Natural killer cell (primary cell): ENCODE measurements at regions not wholly inside any gene's neighbourhood (a gene's known extent, or its start where the extent isn't known, plus 50 kb on each side); places are given as distances from the start of the nearest gene placed in this dataset.

Source experiments
- ATAC-seq, 3 donors: fragments of 150-1000 bp in 2 of 3; fragments of 200-7000 bp in 1 of 3; cut with Tn5 transposase; 1 replicate in 1 of 3; 2 replicates in 2 of 3; pipeline ENCODE4 v1.10.0; 2021; ENCODE audit warnings: mild to moderate bottlenecking in 2 of 3, moderate library complexity in 2 of 3
- DNase-seq, 2 donors: peaks; one replicate each; pipeline versions ENCODE4 v3.0.0 to v3.0.0-alpha.2; 2013 to 2021; ENCODE audit warnings: mixed read lengths in 1 of 2
- H3K27ac ChIP-seq: one replicate; pipeline ENCODE4 v1.5.1; 2013; ENCODE audit warnings: mild to moderate bottlenecking, low read length
- H3K27me3 ChIP-seq: one replicate; pipeline ENCODE4 v1.6.1; 2013; ENCODE audit warnings: low read length; ENCODE audit not compliant: control insufficient read depth, insufficient read depth
- H3K36me3 ChIP-seq: one replicate; pipeline ENCODE4 v1.6.1; 2013; ENCODE audit warnings: low read length; ENCODE audit not compliant: control insufficient read depth, insufficient read depth
- H3K4me1 ChIP-seq: one replicate; pipeline ENCODE4 v1.6.1; 2013; ENCODE audit warnings: low read length; ENCODE audit not compliant: control insufficient read depth, insufficient read depth
- H3K4me3 ChIP-seq: one replicate; pipeline ENCODE4 v1.5.1; 2013; ENCODE audit warnings: low read length
- H3K9me3 ChIP-seq: one replicate; pipeline ENCODE4 v1.6.1; 2013; ENCODE audit warnings: low read length; ENCODE audit not compliant: control insufficient read depth, insufficient read depth
- H3K27ac Mint-ChIP-seq, 2 donors: one replicate each; pipeline ENCODE4 v1.8.0; 2022; ENCODE audit warnings: mild to moderate bottlenecking in 2 of 2, mixed read lengths in 2 of 2, moderate library complexity in 1 of 2
- H3K27me3 Mint-ChIP-seq, 2 donors: one replicate each; pipeline ENCODE4 v1.8.0; 2022; ENCODE audit warnings: low read depth in 2 of 2, mixed read lengths in 2 of 2
- H3K36me3 Mint-ChIP-seq: one replicate; pipeline ENCODE4 v1.8.0; 2022; ENCODE audit warnings: mixed read lengths
- H3K4me1 Mint-ChIP-seq, 2 donors: one replicate each; pipeline ENCODE4 v1.8.0; 2022; ENCODE audit warnings: mixed read lengths in 2 of 2
- H3K4me3 Mint-ChIP-seq: one replicate; pipeline ENCODE4 v1.8.0; 2022; ENCODE audit warnings: mild to moderate bottlenecking, moderate library complexity, mixed read lengths
- H3K9me3 Mint-ChIP-seq, 2 donors: one replicate each; pipeline ENCODE4 v1.8.0; 2022; ENCODE audit warnings: mixed read lengths in 2 of 2
- CTCF ChIP-seq: fragments of 200-600 bp; IDR thresholded peaks from one replicate; pipeline ENCODE4 v1.8.0; 2022; ENCODE audit warnings: antibody characterized with exemption
- WGBS: methylation state at CpG from one replicate; pipeline ENCODE4 v1.1.7; 2013; ENCODE audit warnings: missing lambda C conversion rate; ENCODE audit not compliant: insufficient coverage; 5-methylcytosine and 5-hydroxymethylcytosine counted together
- intact Hi-C: fragments of 100-400 bp; cut with micrococcal nuclease; formaldehyde crosslinking; loops from one replicate; pipeline ENCODE4 v1.14.2; 2022

DNA sequence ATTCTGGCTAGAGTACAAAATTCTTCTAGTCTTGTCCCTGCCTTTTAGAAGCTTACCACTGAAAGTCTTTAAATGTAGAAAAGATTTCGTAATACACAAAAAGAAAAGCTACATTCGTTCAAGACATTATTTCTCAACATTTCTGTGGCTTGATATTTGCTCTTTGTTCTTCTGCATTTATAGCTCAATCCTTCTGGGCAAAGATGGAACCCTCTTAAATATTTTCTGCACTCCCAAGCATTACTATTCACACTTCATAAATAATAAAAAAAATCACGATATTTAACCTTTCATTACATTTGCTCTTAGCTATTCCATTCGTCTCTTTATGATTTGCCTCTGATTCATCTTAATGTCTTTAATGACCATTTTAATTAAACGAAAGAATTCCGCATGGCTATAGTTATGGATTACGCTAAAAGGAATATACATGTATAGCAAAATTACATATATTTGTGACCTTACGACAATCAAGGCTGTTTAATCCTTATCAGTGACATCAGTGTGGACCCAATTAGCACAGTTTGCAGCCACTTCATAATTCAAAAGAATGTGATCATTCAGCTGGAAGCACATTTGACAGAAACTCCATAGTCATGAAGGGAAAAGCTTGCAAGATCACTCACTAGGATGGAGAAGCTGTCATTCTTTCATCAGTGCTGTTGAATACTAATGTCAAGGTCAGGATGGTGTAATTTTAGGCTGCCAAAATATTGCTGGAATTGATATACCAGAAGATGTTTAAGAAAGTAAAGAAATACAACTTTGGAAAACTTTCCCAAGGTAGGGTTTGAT lies 1075.0 kb upstream of the TENM3 start:
- H3K4me3 Mint-ChIP-seq = no peak overlapping the region
- peaks cover 0 to 5% of the 10 kb centered on the region in 2 donors for H3K9me3 Mint-ChIP-seq
- intact Hi-C loops = no loop called here
- no peak for ATAC-seq
- no peak for DNase-seq
- H3K4me1 ChIP-seq = no peaks in the 10 kb centered on the region
- H3K4me1 Mint-ChIP-seq = no peaks in the 10 kb centered on the region
- no peaks in the 10 kb centered on the region for H3K9me3 ChIP-seq
- H3K36me3 Mint-ChIP-seq = no peaks in the 10 kb centered on the region
- H3K36me3 ChIP-seq = no peaks in the 10 kb centered on the region
- WGBS = 88% methylated on average over 8 of the region's 8 CpGs
- no peak overlapping the region for H3K27ac Mint-ChIP-seq
- no peak overlapping the region for H3K27ac ChIP-seq
- H3K27me3 ChIP-seq = no peaks in the 10 kb centered on the region
- H3K27me3 Mint-ChIP-seq = no peaks in the 10 kb centered on the region
- TF ChIP-seq CTCF = no peak
- no peak overlapping the region for H3K4me3 ChIP-seq

DNA sequence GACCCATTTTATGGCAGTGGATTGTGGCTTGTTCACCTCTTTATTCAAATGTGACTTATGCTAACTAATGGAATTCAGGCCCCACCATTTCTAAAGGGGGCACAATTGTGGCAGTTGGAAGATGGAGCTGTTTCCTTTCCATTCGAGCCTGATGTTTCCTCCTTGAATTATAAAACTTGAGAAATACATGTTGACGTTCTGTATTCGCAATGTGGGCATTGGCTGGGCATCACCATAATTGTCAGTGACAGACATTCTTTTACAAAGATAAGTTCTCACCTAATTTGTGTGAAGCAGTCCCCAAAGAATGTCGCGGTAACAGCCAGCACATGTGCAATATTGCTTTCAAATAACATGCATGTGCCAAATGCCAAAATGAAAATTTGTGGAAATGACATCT lies 1070.2 kb upstream of the TENM3 start:
- DNase-seq = no peak

DNA sequence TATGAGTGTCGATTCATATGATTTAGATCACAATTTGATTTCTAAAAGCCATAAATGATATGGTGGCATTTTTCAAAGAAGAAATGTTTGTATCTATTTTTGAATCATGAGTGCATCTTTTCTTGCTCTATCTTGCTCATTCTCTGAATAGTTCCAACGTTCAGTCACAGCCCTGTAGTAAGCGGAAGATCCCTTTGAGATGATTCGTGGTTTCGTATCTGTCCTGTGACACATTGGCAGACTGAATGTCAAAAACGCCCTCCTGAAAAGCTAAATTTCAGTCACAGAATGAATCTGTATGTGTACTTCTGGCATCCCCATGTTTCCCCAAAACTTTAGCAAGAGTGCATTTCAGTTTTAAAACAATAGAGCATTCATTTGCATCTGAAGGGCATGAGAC lies 1066.9 kb upstream of the TENM3 start:
- Histone ChIP-seq H3K36me3 (no peaks in the 10 kb centered on the region), H3K27me3 (no peaks in the 10 kb centered on the region), H3K4me3 (no peak overlapping the region), H3K27ac (no peak overlapping the region), H3K4me1 (no peaks in the 10 kb centered on the region), H3K9me3 (no peaks in the 10 kb centered on the region)
- Mint-ChIP-seq H3K9me3 (peaks cover 6 to 7% of the 10 kb centered on the region in 2 donors), H3K27ac (no peak overlapping the region), H3K27me3 (no peaks in the 10 kb centered on the region), H3K36me3 (no peaks in the 10 kb centered on the region), H3K4me1 (no peaks in the 10 kb centered on the region), H3K4me3 (no peak overlapping the region)
- TF ChIP-seq CTCF = no peak
- ATAC-seq (no peak), DNase-seq (no peak)
- WGBS = 86% methylated on average over 6 of the region's 6 CpGs
- intact Hi-C loops = no loop called here

More for the DNA sequence above, 1070.2 kb upstream of the TENM3 start:
- Histone ChIP-seq H3K27me3 (no peaks in the 10 kb centered on the region), H3K4me1 (no peaks in the 10 kb centered on the region), H3K36me3 (no peaks in the 10 kb centered on the region), H3K9me3 (no peaks in the 10 kb centered on the region), H3K4me3 (no peak overlapping the region), H3K27ac (no peak overlapping the region)
- Mint-ChIP-seq H3K36me3 (no peaks in the 10 kb centered on the region), H3K9me3 (peaks cover 0 to 7% of the 10 kb centered on the region in 2 donors), H3K27ac (no peak overlapping the region), H3K4me3 (no peak overlapping the region), H3K4me1 (no peaks in the 10 kb centered on the region), H3K27me3 (no peaks in the 10 kb centered on the region)
- 80% methylated on average over 5 of the region's 5 CpGs for WGBS
- TF ChIP-seq CTCF = no peak
- intact Hi-C loops = no loop called here
- no peak for ATAC-seq

DNA sequence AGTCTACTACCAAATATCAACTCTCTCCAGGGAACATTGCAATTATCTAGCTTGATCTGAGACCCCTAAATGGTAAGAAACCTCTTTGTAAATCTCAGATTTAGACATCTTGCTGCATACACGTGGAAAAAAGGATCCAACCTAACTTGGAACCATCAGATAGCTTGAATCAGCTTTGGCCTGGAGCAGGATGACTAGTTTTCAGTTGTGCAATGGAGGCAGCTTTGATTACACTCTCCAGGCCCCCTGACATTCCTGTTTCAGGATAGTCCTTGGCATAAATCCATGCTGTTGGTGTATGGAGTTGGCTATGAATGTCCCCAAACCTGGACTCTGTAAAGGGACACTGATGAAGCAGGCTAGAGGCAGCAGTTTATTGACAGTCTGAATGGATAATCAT lies 1061.9 kb upstream of the TENM3 start:
- Mint-ChIP-seq H3K27me3 (no peaks in the 10 kb centered on the region), H3K9me3 (peaks cover 10 to 18% of the 10 kb centered on the region in 2 donors), H3K27ac (no peak overlapping the region), H3K4me1 (no peaks in the 10 kb centered on the region), H3K36me3 (no peaks in the 10 kb centered on the region), H3K4me3 (no peak overlapping the region)
- H3K36me3 ChIP-seq = no peaks in the 10 kb centered on the region
- WGBS = 33% methylated on average over 1 of the region's 1 CpG
- no peaks in the 10 kb centered on the region for H3K4me1 ChIP-seq
- H3K27ac ChIP-seq = no peak overlapping the region
- H3K27me3 ChIP-seq = no peaks in the 10 kb centered on the region
- ATAC-seq (no peak), DNase-seq (no peak)
- TF ChIP-seq CTCF = no peak
- H3K9me3 ChIP-seq = peaks cover 6% of the 10 kb centered on the region
- intact Hi-C loops = no loop called here
- H3K4me3 ChIP-seq = no peak overlapping the region
